HG03159 (cell line): ENCODE measurements at regions not wholly inside any gene's neighbourhood (a gene's known extent, or its start where the extent isn't known, plus 50 kb on each side); places are given as distances from the start of the nearest gene placed in this dataset.
"Not testable (repeated sequence)": the region's sequence is repeated elsewhere in the genome, so short reads cannot be mapped to it uniquely, and the experiment has no call there.

Experiments
- ATAC-seq: cut with Tn5 transposase; IDR thresholded peaks from one replicate; pipeline ENCODE4 v1.9.1; 2021; ENCODE audit warnings: mild to moderate bottlenecking, moderate library complexity; ENCODE audit not compliant: unreplicated experiment

DNA sequence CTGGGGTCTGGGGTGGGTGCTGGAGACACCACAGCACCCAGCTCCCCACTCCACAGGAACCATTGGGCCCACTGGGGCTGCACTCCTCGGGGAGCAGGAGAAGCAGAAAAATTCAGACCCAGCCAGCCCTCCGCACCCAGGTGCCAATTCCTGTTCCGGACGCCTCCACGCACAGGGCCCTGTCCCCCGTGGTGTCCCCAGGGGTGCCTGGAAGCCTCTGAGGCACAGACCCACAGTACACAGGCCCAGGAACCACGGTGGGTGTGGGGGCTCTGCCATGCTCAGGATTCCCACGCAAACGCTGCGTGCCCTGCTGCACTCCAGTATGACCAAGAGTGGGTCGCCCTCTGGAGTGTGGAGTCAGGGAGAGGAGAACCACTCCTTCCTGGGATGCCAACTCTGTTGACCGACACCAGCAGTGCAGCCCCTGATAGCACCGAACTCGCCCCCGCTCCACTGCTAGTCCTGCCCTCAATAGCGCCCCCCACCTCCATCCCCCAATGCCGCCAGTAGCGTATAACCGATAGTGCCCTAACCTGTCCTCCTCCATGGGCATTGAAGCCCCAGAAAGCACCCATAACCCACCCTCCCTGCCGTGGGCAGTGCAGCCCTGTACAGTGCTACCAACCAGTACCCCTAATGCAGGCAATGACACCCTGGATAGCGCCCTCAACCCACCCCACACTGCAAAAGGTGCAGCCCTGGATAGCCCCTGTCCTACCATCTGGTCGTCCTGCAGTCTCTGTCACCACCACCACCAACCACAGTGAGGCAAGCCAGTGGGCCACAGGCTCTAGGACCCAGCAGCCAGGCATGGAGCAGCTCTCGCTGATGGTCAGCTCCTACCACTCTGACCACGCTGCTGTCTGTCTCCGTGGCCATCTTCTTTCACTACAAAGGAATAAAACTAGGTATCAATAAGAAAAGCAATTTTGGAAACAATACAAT, 2877.2 kb downstream of the RPIA start:
- ATAC-seq = not testable (repeated sequence)

GRCh38 chr2:91571239-91571923, 2879.9 kb downstream of the RPIA start:
- ATAC-seq = not testable (repeated sequence)

GRCh38 chr2:91573018-91573417, 2881.5 kb downstream of the RPIA start:
- not testable (repeated sequence) for ATAC-seq

DNA sequence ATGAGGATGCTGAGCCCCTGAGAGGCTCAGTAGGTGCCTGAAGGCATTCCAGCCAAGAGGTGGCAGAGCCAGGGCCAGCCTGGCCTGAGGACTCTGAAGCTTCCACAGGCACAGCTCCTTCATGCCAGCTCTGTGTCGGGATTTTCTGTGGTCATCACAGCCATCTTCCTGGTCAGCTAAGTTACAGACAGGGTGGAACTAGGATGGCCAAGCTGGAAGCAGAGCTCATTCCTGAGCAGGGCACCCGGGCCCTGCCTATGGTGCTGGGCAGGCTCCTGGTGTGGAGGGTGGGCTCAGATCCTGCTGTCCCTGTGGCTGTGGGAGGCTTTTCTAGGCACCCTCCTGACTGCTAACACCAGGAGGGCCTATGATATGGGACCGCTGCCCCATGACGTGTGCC, 2882.3 kb downstream of the RPIA start:
- not testable (repeated sequence) for ATAC-seq

DNA sequence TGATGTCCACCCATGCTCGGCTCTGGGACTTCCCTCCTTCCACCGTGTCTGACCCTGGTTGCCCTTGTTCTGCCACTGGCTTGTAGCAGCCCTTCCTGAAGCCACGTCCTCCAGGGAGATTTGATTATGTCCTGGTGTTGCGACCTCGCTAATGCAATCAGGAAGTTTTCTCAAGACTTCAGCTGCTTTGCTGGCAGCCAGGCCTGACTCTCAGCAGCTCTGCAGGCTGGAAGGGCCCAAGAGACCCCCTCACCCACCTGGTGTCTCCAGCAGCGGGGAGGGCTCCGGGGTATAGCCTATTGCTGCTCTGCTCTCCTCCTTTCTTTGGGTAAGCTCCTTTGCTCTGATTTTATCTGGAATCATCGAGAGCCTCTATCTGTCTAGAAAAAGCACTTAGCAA, 2882.8 kb downstream of the RPIA start:
- not testable (repeated sequence) for ATAC-seq

- not testable (repeated sequence) for ATAC-seq
Measured at GRCh38 chr2:91575701-91576100, 2884.2 kb downstream of the RPIA start.

- not testable (repeated sequence) for ATAC-seq
Measured at GRCh38 chr2:91577406-91577805, 2885.9 kb downstream of the RPIA start.

DNA sequence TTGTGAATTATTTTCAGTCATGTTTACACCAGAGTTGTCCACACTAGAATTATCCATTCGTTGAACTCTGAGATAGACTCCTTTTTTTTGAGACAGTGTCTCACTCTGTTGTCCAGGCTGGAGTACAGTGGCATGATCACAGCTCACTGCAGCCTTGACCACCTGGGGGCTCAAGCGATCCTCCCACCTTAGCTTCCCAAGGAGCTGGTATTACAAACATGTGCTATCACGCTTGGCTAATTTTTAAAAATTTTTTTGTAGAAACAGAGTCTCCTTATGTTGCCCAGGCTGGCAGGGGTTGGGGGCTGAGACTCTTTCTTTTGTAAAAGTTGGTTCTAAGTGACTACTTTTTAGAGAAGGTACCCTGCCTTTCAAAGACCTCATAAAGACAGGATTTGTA, 2887.2 kb downstream of the RPIA start:
- not testable (repeated sequence) for ATAC-seq

GRCh38 chr2:91579555-91579954, 2888.1 kb downstream of the RPIA start:
- not testable (repeated sequence) for ATAC-seq

GRCh38 chr2:91580043-91580442, 2888.6 kb downstream of the RPIA start:
- ATAC-seq = not testable (repeated sequence)

DNA sequence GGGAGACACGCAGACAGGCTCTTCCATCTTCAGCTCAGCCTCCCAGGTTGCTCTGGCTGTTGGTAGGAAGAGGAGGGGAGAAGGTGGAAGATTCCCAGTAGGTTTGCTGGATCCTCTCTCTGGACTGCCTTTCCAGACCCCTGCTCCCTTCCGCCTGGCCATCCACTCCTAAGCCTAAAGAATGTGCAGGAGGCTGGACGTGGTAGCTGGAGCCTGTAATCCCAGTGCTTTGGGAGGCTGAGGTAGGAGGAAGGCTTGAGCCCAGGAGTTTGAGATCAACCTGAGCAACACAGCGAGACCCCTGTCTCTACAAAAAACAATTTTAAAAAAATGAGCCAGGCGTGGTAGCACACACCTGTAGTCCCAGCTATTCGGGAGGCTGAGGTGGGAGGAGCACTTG, 2895.6 kb downstream of the RPIA start:
- ATAC-seq = not testable (repeated sequence)

- ATAC-seq = not testable (repeated sequence)
Measured at GRCh38 chr2:91587908-91588535, 2896.5 kb downstream of the RPIA start.

DNA sequence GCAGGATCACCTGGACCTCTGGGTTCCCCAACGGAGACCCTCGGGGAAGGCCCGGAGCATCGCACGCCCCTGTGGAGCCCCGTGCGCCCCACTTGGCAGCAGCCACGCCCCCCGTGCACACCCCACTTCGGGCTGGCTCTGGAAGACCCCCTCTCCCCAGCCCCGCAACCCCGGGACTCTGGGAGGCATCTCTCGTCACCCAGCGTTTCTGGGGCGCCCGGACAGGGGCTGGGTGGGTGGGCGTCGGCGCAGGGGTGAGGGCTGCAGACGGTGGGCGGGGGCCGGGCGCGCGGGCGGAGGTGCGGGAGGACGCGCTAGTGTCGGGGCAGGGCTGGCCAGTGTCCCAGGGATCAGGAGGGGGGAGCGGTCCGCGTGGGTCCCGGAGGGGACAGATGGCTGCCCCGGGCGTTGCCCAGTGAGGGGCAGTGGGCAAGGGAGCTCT, 2897.3 kb downstream of the RPIA start:
- ATAC-seq = not testable (repeated sequence)

DNA sequence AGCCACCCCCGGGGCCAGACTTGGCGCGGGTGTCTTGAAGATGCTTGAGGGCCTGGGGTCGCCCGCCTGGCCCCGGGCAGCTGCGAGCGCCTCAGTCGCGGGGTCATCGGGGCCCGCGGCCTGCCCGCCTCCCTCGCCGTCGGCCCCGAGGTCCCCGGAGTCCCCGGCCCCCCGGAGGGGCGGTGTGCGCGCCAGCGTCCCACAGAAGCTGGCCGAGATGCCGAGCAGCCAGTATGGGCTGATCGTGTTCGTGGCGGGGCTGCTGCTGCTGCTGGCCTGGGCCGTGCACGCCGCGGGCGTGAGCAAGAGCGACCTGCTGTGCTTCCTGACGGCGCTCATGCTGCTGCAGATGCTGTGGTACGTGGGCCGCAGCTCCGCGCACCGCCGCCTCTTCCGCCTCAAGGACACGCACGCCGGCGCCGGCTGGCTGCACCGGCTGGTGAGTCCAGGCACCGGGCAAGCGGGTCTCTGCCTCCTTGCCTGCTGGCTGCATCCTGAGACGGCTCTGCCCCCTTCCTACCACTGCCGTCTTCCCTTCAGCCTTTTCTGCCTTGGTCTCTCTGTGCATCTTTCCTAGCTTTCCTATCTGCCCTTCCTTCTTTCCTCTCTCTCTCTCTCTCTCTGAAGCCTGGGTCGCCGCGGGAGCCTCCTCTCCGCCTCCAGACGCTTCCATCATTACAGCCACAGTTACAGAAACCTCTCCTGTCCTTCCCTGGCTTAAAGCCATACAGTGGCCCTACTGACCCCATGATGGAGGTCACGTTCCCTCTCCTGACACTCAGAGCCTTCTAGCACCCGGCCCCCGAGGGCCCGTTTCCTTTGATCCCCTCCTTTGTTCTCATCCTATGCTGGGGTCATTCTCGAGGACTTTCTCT, 2898.2 kb downstream of the RPIA start:
- ATAC-seq = not testable (repeated sequence)

GRCh38 chr2:91590381-91590780, 2898.9 kb downstream of the RPIA start:
- not testable (repeated sequence) for ATAC-seq

- ATAC-seq = not testable (repeated sequence)
Measured at GRCh38 chr2:91591066-91591465, 2899.6 kb downstream of the RPIA start.

- ATAC-seq = not testable (repeated sequence)
Measured at GRCh38 chr2:91597436-91597835, 2906.0 kb downstream of the RPIA start.

DNA sequence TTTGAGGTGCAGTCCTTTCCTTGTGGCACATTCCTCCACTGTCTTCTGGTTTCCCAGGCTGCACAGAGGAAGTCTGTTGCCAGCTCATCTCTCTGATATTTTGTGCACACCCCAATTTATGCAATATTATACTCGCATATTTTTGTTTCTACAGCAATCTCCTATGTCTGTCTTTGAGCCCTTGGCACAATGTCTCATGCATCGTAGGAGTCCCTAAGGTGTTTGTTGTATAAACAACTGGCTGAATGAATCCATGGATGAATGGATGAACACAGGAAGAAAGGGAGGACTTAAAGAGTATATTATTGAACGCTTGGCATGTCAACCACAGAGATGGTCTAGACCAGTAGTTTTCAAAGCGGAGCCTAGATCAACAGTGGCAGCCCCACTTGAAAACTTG, 2907.0 kb downstream of the RPIA start:
- not testable (repeated sequence) for ATAC-seq

- not testable (repeated sequence) for ATAC-seq
Measured at GRCh38 chr2:91599000-91599399, 2907.5 kb downstream of the RPIA start.

DNA sequence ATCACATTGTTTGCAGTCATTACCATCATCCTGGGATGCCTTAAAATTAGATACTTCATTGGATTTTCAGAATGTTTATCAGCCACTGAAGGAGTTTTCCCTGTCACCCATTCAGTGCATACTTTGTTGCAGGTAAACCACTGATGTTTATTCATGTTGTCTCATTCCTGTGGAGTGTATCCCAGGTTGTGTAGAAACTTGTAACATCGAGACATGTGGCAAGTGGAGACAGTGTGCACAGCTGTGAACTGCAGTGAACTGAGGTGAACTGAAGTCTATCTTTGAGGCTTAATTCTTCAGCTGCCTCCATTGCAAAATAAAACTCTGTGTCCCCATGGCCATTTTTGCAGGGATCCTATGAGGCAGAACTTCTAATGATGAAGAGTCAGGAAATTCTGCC, 2911.4 kb downstream of the RPIA start:
- not testable (repeated sequence) for ATAC-seq
